ENCODE measurements at regions not wholly inside any gene's neighbourhood (a gene's known extent, or its start where the extent isn't known, plus 50 kb on each side); places are given as distances from the start of the nearest gene placed in this dataset.

GRCh38 chr15:35936284-35936683, 390.3 kb upstream of the DPH6 start:
- Histone ChIP-seq H2AFZ (replicated peaks; ENCODE audit: low read length, poor library complexity) (no peak overlapping the region), H3K9me1 (ENCODE audit: insufficient read depth, low read length) (no peaks in the 10 kb centered on the region), H3K14ac (replicated peaks; ENCODE audit: low read depth, low read length) (no peak overlapping the region), H3K18ac (ENCODE audit: low read depth, low read length) (no peak overlapping the region), H3K4ac (ENCODE audit: low read depth, low read length) (no peak overlapping the region), H3K79me1 (ENCODE audit: low read depth in 1 of 2, low read length in 2 of 2) (no peaks in the 10 kb centered on the region), H3K36me3 (ENCODE audit: control insufficient read depth, insufficient read depth, low read length) (no peaks in the 10 kb centered on the region), H3K9ac (ENCODE audit: low read depth, low read length) (no peak overlapping the region), H2BK120ac (ENCODE audit: low read depth, low read length) (no peak overlapping the region), H3K4me2 (ENCODE audit: low read depth, low read length) (no peak overlapping the region), H3K23ac (ENCODE audit: low read depth, low read length) (no peak overlapping the region), H3K27me3 (ENCODE audit: control insufficient read depth, insufficient read depth, low read length) (no peaks in the 10 kb centered on the region), H3K9me3 (ENCODE audit: control insufficient read depth, insufficient read depth, low read length) (no peaks in the 10 kb centered on the region), H2AK5ac (ENCODE audit: low read depth, low read length) (no peak overlapping the region), H2BK15ac (ENCODE audit: low read depth, low read length) (no peak overlapping the region), H3K27ac (ENCODE audit: insufficient read depth, low read length) (no peak overlapping the region), H2AK9ac (replicated peaks; ENCODE audit: low read depth, low read length, poor library complexity) (no peak overlapping the region), H4K5ac (ENCODE audit: low read depth, low read length) (no peak overlapping the region), H2BK20ac (ENCODE audit: low read depth, low read length) (no peak overlapping the region), H3K4me1 (ENCODE audit: control insufficient read depth, insufficient read depth, low read length) (no peaks in the 10 kb centered on the region), H4K91ac (ENCODE audit: insufficient read depth, low read depth, low read length) (no peak overlapping the region), H4K8ac (ENCODE audit: low read depth in 2 of 2, low read length in 2 of 2) (no peak overlapping the region), H4K20me1 (ENCODE audit: insufficient read depth, low read length) (no peaks in the 10 kb centered on the region), H3K56ac (ENCODE audit: extremely low read depth, insufficient read depth, low read length) (no peak overlapping the region), H3K4me3 (ENCODE audit: insufficient read depth, low read depth, low read length) (no peak overlapping the region), H2BK5ac (ENCODE audit: low read depth, low read length, poor library complexity, severe bottlenecking) (no peak overlapping the region)
- no peak for DNase-seq
- no peak for TF ChIP-seq BHLHE40 (IDR thresholded peaks at IDR 0.05; ENCODE audit: low read depth, low read length)
- TF ChIP-seq MXI1 (IDR thresholded peaks at IDR 0.05; ENCODE audit: borderline replicate concordance, low read depth, low read length), result no peak
- TF ChIP-seq RAD21 (IDR thresholded peaks at IDR 0.05; ENCODE audit: low read length), result no peak
- TF ChIP-seq ELK1 (IDR thresholded peaks at IDR 0.05; ENCODE audit: borderline replicate concordance, low read depth, low read length), result no peak
- TF ChIP-seq CHD1 (IDR thresholded peaks at IDR 0.05; ENCODE audit: low read depth, low read length), result no peak
- no peak for TF ChIP-seq MAZ (IDR thresholded peaks at IDR 0.05; ENCODE audit: borderline replicate concordance, low read depth, low read length)
- no peak for TF ChIP-seq SMC3 (IDR thresholded peaks at IDR 0.05; ENCODE audit: low read depth, low read length)
- TF ChIP-seq NFE2L2 (IDR thresholded peaks at IDR 0.05; ENCODE audit: low read depth, low read length), result no peak
- TF ChIP-seq RCOR1 (IDR thresholded peaks at IDR 0.05; ENCODE audit: insufficient replicate concordance, low read length), result no peak
- no peak for TF ChIP-seq CEBPB (IDR thresholded peaks at IDR 0.05; ENCODE audit: low read depth, low read length)
- no peak for TF ChIP-seq CTCF (conservative IDR thresholded peaks at IDR 0.05; ENCODE audit: low read depth, low read length)
- no peak for TF ChIP-seq POLR2A (IDR thresholded peaks at IDR 0.05; ENCODE audit: low read depth, low read length)
- TF ChIP-seq MAFK (IDR thresholded peaks at IDR 0.05; ENCODE audit: low read depth, low read length), result no peak
- TF ChIP-seq FOS (IDR thresholded peaks at IDR 0.05; ENCODE audit: low read depth, low read length), result no peak
- no peak for ATAC-seq (ENCODE audit: low read depth)
- intact Hi-C loops (cut with micrococcal nuclease) (no loop called here), in situ Hi-C loops (cut with MboI; ENCODE audit: low sequenced_read_pairs) (no loop called here), dilution Hi-C loops (cut with HindIII; ENCODE audit: low sequenced_read_pairs, unreplicated experiment) (no loop called here)
- WGBS, 2 experiments (ENCODE audit: extremely low coverage in 2 of 2, insufficient read length in 1 of 2), result 72% methylated on average over 2 of the region's 2 CpGs; no CpG with 5 or more reads in 1 of the 2 experiments
- ChIA-PET CTCF (no interaction called here), POLR2A (ENCODE audit: unreplicated experiment) (no interaction called here)
- BruUV-seq (replicated peaks), result no TSS peak

Measured in IMR-90 (cell line).